ENCODE measurements at regions not wholly inside any gene's neighbourhood (a gene's known extent, or its start where the extent isn't known, plus 50 kb on each side); places are given as distances from the start of the nearest gene placed in this dataset.

DNA sequence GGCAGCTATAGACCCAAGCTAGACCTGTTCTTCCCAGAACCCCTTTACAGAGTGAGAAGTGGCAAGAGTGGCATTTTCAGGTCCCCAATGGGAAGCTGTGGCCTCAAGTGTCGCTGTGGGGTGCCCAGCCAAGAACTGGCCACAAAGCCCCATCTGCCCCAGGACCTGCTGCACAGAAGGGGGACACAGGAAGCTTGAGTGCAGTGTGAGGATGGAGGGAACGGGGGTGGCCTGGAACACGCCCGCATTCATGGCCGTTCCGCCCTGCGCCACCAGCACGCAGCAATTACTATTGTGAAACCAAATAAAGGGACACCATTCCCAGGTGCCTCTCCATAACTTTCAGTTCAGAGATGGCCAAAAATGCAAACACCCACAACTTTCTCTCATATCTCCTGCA is 237.6 kb upstream of the TCERG1L start:
- TF ChIP-seq, protein P1, sequence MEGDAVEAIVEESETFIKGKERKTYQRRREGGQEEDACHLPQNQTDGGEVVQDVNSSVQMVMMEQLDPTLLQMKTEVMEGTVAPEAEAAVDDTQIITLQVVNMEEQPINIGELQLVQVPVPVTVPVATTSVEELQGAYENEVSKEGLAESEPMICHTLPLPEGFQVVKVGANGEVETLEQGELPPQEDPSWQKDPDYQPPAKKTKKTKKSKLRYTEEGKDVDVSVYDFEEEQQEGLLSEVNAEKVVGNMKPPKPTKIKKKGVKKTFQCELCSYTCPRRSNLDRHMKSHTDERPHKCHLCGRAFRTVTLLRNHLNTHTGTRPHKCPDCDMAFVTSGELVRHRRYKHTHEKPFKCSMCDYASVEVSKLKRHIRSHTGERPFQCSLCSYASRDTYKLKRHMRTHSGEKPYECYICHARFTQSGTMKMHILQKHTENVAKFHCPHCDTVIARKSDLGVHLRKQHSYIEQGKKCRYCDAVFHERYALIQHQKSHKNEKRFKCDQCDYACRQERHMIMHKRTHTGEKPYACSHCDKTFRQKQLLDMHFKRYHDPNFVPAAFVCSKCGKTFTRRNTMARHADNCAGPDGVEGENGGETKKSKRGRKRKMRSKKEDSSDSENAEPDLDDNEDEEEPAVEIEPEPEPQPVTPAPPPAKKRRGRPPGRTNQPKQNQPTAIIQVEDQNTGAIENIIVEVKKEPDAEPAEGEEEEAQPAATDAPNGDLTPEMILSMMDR (IDR thresholded peaks at IDR 0.05), result no peak
- no peak for TF ChIP-seq POLR2A (IDR thresholded peaks at IDR 0.05)
- no peak for TF ChIP-seq EP300 (IDR thresholded peaks at IDR 0.05)
